HG02763 (cell line): ENCODE measurements at regions not wholly inside any gene's neighbourhood (a gene's known extent, or its start where the extent isn't known, plus 50 kb on each side); places are given as distances from the start of the nearest gene placed in this dataset.
A peak's percentile ranks its signal among the peaks of the same experiment; 100 is the strongest.

ENCODE experiments used
- ATAC-seq: cut with Tn5 transposase; IDR thresholded peaks from one replicate; pipeline ENCODE4 v1.9.1; 2021; ENCODE audit warnings: mild to moderate bottlenecking, moderate library complexity; ENCODE audit not compliant: unreplicated experiment

- no peak for ATAC-seq
These were observed 405.5 kb downstream of the SHQ1 start for GRCh38 chr3:72442759-72443158.

GRCh38 chr3:72441284-72441994 lies 406.8 kb downstream of the SHQ1 start:
- ATAC-seq: no peak

GRCh38 chr3:72440491-72440890 lies 407.8 kb downstream of the SHQ1 start:
- peak; percentile 36 for ATAC-seq

- ATAC-seq: peak; percentile 67
These were observed 408.7 kb downstream of the SHQ1 start for GRCh38 chr3:72439321-72440183.

- ATAC-seq: no peak
These were observed 410.4 kb downstream of the SHQ1 start for GRCh38 chr3:72437661-72438406.

GRCh38 chr3:72436863-72437592 lies 411.2 kb downstream of the SHQ1 start:
- no peak for ATAC-seq

GRCh38 chr3:72434296-72434695 lies 413.9 kb downstream of the SHQ1 start:
- no peak for ATAC-seq

- no peak for ATAC-seq
These were observed 416.0 kb downstream of the SHQ1 start for GRCh38 chr3:72432246-72432645.

GRCh38 chr3:72429589-72430353 lies 418.5 kb downstream of the SHQ1 start:
- no peak for ATAC-seq

- no peak for ATAC-seq
These were observed 419.4 kb downstream of the SHQ1 start for GRCh38 chr3:72428803-72429202.

- ATAC-seq: no peak
These were observed 420.6 kb downstream of the SHQ1 start for GRCh38 chr3:72427624-72428023.

GRCh38 chr3:72426618-72427397 lies 421.4 kb downstream of the SHQ1 start:
- no peak for ATAC-seq

- no peak for ATAC-seq
These were observed 424.6 kb downstream of the SHQ1 start for GRCh38 chr3:72423643-72424042.

GRCh38 chr3:72421786-72422185 lies 426.5 kb downstream of the SHQ1 start:
- ATAC-seq: no peak

GRCh38 chr3:72421126-72421525 lies 427.1 kb downstream of the SHQ1 start:
- ATAC-seq: no peak

- ATAC-seq: no peak
These were observed 429.4 kb downstream of the SHQ1 start for GRCh38 chr3:72418856-72419255.

- no peak for ATAC-seq
These were observed 430.0 kb downstream of the SHQ1 start for GRCh38 chr3:72418244-72418643.

- ATAC-seq: no peak
These were observed 433.7 kb downstream of the SHQ1 start for GRCh38 chr3:72414481-72415016.

GRCh38 chr3:72413228-72413627 lies 435.0 kb downstream of the SHQ1 start:
- no peak for ATAC-seq
